ENCODE measurements at regions not wholly inside any gene's neighbourhood (a gene's known extent, or its start where the extent isn't known, plus 50 kb on each side); places are given as distances from the start of the nearest gene placed in this dataset.

GRCh38 chr10:65320236-65321026 lies 1605.4 kb upstream of the LRRTM3 start:
- Histone ChIP-seq H3K27me3 (ENCODE audit: low read depth) (no peaks in the 10 kb centered on the region), H3K4me1 (no peaks in the 10 kb centered on the region), H3K4me3 (no peak overlapping the region), H3K9me3 (no peaks in the 10 kb centered on the region; the same call in 1 of the 2 replicates), H3K36me3 (replicated peaks) (no peaks in the 10 kb centered on the region)
- in situ Hi-C loops (cut with MboI; ENCODE audit: low sequenced_read_pairs): no loop called here
- no peak for DNase-seq (ENCODE audit: low spot score in 2 of 2)

GRCh38 chr10:65323802-65324201 lies 1602.0 kb upstream of the LRRTM3 start:
- Histone ChIP-seq H3K36me3 (replicated peaks) (no peaks in the 10 kb centered on the region), H3K4me3 (no peak overlapping the region), H3K27me3 (ENCODE audit: low read depth) (no peaks in the 10 kb centered on the region), H3K9me3 (no peaks in the 10 kb centered on the region; the same call in 1 of the 2 replicates), H3K4me1 (no peaks in the 10 kb centered on the region; the same call in 1 of the 2 replicates)
- in situ Hi-C loops (cut with MboI; ENCODE audit: low sequenced_read_pairs): no loop called here
- no peak for DNase-seq (ENCODE audit: low spot score in 2 of 2)

GRCh38 chr10:65325913-65326312 lies 1599.9 kb upstream of the LRRTM3 start:
- DNase-seq (ENCODE audit: low spot score in 2 of 2): peak; percentile 69 to 71
- Histone ChIP-seq H3K27me3 (ENCODE audit: low read depth) (no peaks in the 10 kb centered on the region), H3K4me3 (no peak overlapping the region), H3K36me3 (replicated peaks) (no peaks in the 10 kb centered on the region), H3K4me1 (no peaks in the 10 kb centered on the region; the same call in 1 of the 2 replicates), H3K9me3 (no peaks in the 10 kb centered on the region)
- in situ Hi-C loops (cut with MboI; ENCODE audit: low sequenced_read_pairs): no loop called here

GRCh38 chr10:65328486-65328885 lies 1597.3 kb upstream of the LRRTM3 start:
- DNase-seq (ENCODE audit: low spot score in 2 of 2): no peak
- Histone ChIP-seq H3K27me3 (ENCODE audit: low read depth) (no peaks in the 10 kb centered on the region), H3K36me3 (replicated peaks) (no peaks in the 10 kb centered on the region), H3K9me3 (no peaks in the 10 kb centered on the region), H3K4me1 (no peaks in the 10 kb centered on the region; the same call in 1 of the 2 replicates), H3K4me3 (no peak overlapping the region)
- in situ Hi-C loops (cut with MboI; ENCODE audit: low sequenced_read_pairs): no loop called here

- no peak for DNase-seq (ENCODE audit: low spot score in 2 of 2)
- in situ Hi-C loops (cut with MboI; ENCODE audit: low sequenced_read_pairs): no loop called here
- no peaks in the 10 kb centered on the region for H3K9me3 ChIP-seq
- H3K4me3 ChIP-seq: no peak overlapping the region
- no peaks in the 10 kb centered on the region for H3K4me1 ChIP-seq
- no peaks in the 10 kb centered on the region for H3K27me3 ChIP-seq (ENCODE audit: low read depth)
- H3K36me3 ChIP-seq (replicated peaks): no peaks in the 10 kb centered on the region
These were observed 1590.5 kb upstream of the LRRTM3 start for GRCh38 chr10:65335311-65335710.

GRCh38 chr10:65340340-65340739 lies 1585.5 kb upstream of the LRRTM3 start:
- H3K36me3 ChIP-seq (replicated peaks): no peaks in the 10 kb centered on the region
- in situ Hi-C loops (cut with MboI; ENCODE audit: low sequenced_read_pairs): no loop called here
- no peak for DNase-seq (ENCODE audit: low spot score in 2 of 2)
- no peaks in the 10 kb centered on the region for H3K27me3 ChIP-seq (ENCODE audit: low read depth)
- no peaks in the 10 kb centered on the region for H3K9me3 ChIP-seq
- H3K4me1 ChIP-seq: peaks cover 7% of the 10 kb centered on the region
- H3K4me3 ChIP-seq: no peak overlapping the region

GRCh38 chr10:65341323-65341925 lies 1584.4 kb upstream of the LRRTM3 start:
- Histone ChIP-seq H3K36me3 (replicated peaks) (no peaks in the 10 kb centered on the region), H3K9me3 (no peaks in the 10 kb centered on the region), H3K4me3 (no peak overlapping the region), H3K27me3 (ENCODE audit: low read depth) (no peaks in the 10 kb centered on the region), H3K4me1 (peaks cover 7% of the 10 kb centered on the region)
- peak in 1 of 2 experiments; percentile 60 for DNase-seq (ENCODE audit: low spot score in 2 of 2)
- in situ Hi-C loops (cut with MboI; ENCODE audit: low sequenced_read_pairs): no loop called here

- Histone ChIP-seq H3K36me3 (replicated peaks) (no peaks in the 10 kb centered on the region), H3K9me3 (no peaks in the 10 kb centered on the region), H3K27me3 (ENCODE audit: low read depth) (no peaks in the 10 kb centered on the region), H3K4me1 (peaks cover 7% of the 10 kb centered on the region), H3K4me3 (no peak overlapping the region)
- in situ Hi-C loops (cut with MboI; ENCODE audit: low sequenced_read_pairs): no loop called here
- no peak for DNase-seq (ENCODE audit: low spot score in 2 of 2)
These were observed 1583.6 kb upstream of the LRRTM3 start for GRCh38 chr10:65342245-65342644.

GRCh38 chr10:65346466-65346865 lies 1579.4 kb upstream of the LRRTM3 start:
- Histone ChIP-seq H3K27me3 (ENCODE audit: low read depth) (no peaks in the 10 kb centered on the region), H3K4me3 (no peak overlapping the region), H3K9me3 (no peaks in the 10 kb centered on the region), H3K36me3 (replicated peaks) (no peaks in the 10 kb centered on the region), H3K4me1 (peaks cover 4% of the 10 kb centered on the region)
- in situ Hi-C loops (cut with MboI; ENCODE audit: low sequenced_read_pairs): no loop called here
- DNase-seq (ENCODE audit: low spot score in 2 of 2): no peak

- Histone ChIP-seq H3K9me3 (no peaks in the 10 kb centered on the region), H3K4me3 (no peak overlapping the region), H3K36me3 (replicated peaks) (no peaks in the 10 kb centered on the region), H3K27me3 (ENCODE audit: low read depth) (no peaks in the 10 kb centered on the region), H3K4me1 (no peaks in the 10 kb centered on the region; the same call in 1 of the 2 replicates)
- no peak for DNase-seq (ENCODE audit: low spot score in 2 of 2)
- in situ Hi-C loops (cut with MboI; ENCODE audit: low sequenced_read_pairs): no loop called here
These were observed 1577.2 kb upstream of the LRRTM3 start for GRCh38 chr10:65348637-65349036.

- no peak for DNase-seq (ENCODE audit: low spot score in 2 of 2)
These were observed 1575.2 kb upstream of the LRRTM3 start for GRCh38 chr10:65350611-65351010.

GRCh38 chr10:65355141-65355680 lies 1570.6 kb upstream of the LRRTM3 start:
- in situ Hi-C loops (cut with MboI; ENCODE audit: low sequenced_read_pairs): no loop called here
- H3K4me3 ChIP-seq: no peak overlapping the region
- H3K9me3 ChIP-seq: no peaks in the 10 kb centered on the region
- peak; percentile 5 to 11 for DNase-seq (ENCODE audit: low spot score in 2 of 2)
- no peaks in the 10 kb centered on the region for H3K27me3 ChIP-seq (ENCODE audit: low read depth)
- H3K36me3 ChIP-seq (replicated peaks): no peaks in the 10 kb centered on the region
- no peaks in the 10 kb centered on the region for H3K4me1 ChIP-seq

More at GRCh38 chr10:65350611-65351010, 1575.2 kb upstream of the LRRTM3 start:
- no peaks in the 10 kb centered on the region for H3K9me3 ChIP-seq
- no peaks in the 10 kb centered on the region; the same call in 1 of the 2 replicates for H3K4me1 ChIP-seq
- H3K36me3 ChIP-seq (replicated peaks): no peaks in the 10 kb centered on the region
- in situ Hi-C loops (cut with MboI; ENCODE audit: low sequenced_read_pairs): no loop called here
- no peak overlapping the region for H3K4me3 ChIP-seq
- H3K27me3 ChIP-seq (ENCODE audit: low read depth): no peaks in the 10 kb centered on the region

GRCh38 chr10:65358565-65358964 lies 1567.3 kb upstream of the LRRTM3 start:
- Histone ChIP-seq H3K36me3 (replicated peaks) (no peaks in the 10 kb centered on the region), H3K9me3 (no peaks in the 10 kb centered on the region), H3K4me1 (no peaks in the 10 kb centered on the region), H3K27me3 (ENCODE audit: low read depth) (no peaks in the 10 kb centered on the region), H3K4me3 (no peak overlapping the region)
- in situ Hi-C loops (cut with MboI; ENCODE audit: low sequenced_read_pairs): no loop called here
- peak in 1 of 2 experiments; percentile 19 for DNase-seq (ENCODE audit: low spot score in 2 of 2)

GRCh38 chr10:65360497-65360896 lies 1565.3 kb upstream of the LRRTM3 start:
- DNase-seq (ENCODE audit: low spot score in 2 of 2): no peak
- Histone ChIP-seq H3K36me3 (replicated peaks) (no peaks in the 10 kb centered on the region), H3K27me3 (ENCODE audit: low read depth) (no peaks in the 10 kb centered on the region), H3K9me3 (no peaks in the 10 kb centered on the region), H3K4me3 (no peak overlapping the region), H3K4me1 (no peaks in the 10 kb centered on the region)
- in situ Hi-C loops (cut with MboI; ENCODE audit: low sequenced_read_pairs): no loop called here

All from HAP-1 (cell line).